Kidney epithelial cell (primary cell): ENCODE measurements at regions not wholly inside any gene's neighbourhood (a gene's known extent, or its start where the extent isn't known, plus 50 kb on each side); places are given as distances from the start of the nearest gene placed in this dataset.

Source experiments
- DNase-seq: peaks from one replicate; pipeline ENCODE4 v3.0.0-alpha.2; 2010; ENCODE audit warnings: low read depth
- H3K27me3 ChIP-seq: 2 replicates; pipeline ENCODE4 v1.6.0; 2011; ENCODE audit warnings: low read length; ENCODE audit not compliant: control insufficient read depth, insufficient read depth
- H3K36me3 ChIP-seq: 2 replicates; pipeline ENCODE4 v1.5.1; 2011; ENCODE audit warnings: low read length; ENCODE audit not compliant: control insufficient read depth, insufficient read depth
- H3K4me3 ChIP-seq: 2 replicates; pipeline ENCODE4 v1.5.1; 2011; ENCODE audit warnings: low read depth, mild to moderate bottlenecking, control low read depth, low read length
- TF ChIP-seq, protein P1 (sequence below): IDR thresholded peaks from 2 replicates; pipeline ENCODE4 v1.5.1; 2011; ENCODE audit warnings: mild to moderate bottlenecking, moderate library complexity, low read length, control low read depth, inconsistent platforms; ENCODE audit not compliant: insufficient read depth, poor library complexity, severe bottlenecking

GRCh38 chr21:15486460-15487195 is 243.2 kb upstream of the USP25 start:
- no peak for DNase-seq
- Histone ChIP-seq H3K36me3 (no peaks in the 10 kb centered on the region), H3K27me3 (no peaks in the 10 kb centered on the region), H3K4me3 (no peak overlapping the region)
- TF ChIP-seq, protein P1, sequence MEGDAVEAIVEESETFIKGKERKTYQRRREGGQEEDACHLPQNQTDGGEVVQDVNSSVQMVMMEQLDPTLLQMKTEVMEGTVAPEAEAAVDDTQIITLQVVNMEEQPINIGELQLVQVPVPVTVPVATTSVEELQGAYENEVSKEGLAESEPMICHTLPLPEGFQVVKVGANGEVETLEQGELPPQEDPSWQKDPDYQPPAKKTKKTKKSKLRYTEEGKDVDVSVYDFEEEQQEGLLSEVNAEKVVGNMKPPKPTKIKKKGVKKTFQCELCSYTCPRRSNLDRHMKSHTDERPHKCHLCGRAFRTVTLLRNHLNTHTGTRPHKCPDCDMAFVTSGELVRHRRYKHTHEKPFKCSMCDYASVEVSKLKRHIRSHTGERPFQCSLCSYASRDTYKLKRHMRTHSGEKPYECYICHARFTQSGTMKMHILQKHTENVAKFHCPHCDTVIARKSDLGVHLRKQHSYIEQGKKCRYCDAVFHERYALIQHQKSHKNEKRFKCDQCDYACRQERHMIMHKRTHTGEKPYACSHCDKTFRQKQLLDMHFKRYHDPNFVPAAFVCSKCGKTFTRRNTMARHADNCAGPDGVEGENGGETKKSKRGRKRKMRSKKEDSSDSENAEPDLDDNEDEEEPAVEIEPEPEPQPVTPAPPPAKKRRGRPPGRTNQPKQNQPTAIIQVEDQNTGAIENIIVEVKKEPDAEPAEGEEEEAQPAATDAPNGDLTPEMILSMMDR, result no peak

DNA sequence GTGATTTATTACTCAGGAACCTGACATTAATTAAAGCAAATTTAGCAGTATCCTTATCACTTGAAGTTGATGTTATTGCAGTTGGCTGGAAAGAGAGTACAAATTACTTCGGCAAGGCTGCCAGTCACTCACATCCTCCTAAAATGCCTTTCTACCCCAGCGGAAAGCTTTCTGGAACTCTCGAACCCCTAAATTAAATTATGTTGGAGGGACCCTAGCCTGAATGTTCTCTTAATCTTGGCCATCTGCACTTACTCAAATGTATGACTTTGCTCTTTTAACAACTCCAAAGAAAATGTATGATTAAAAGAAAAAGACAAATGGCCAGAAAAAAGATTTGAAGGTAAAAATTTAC is 242.6 kb upstream of the USP25 start:
- no peaks in the 10 kb centered on the region for H3K27me3 ChIP-seq
- H3K36me3 ChIP-seq, result no peaks in the 10 kb centered on the region
- TF ChIP-seq, protein P1, result no peak
- no peak overlapping the region for H3K4me3 ChIP-seq
- no peak for DNase-seq

GRCh38 chr21:15491100-15491499 is 238.7 kb upstream of the USP25 start:
- TF ChIP-seq, protein P1, result no peak
- DNase-seq, result no peak
- no peak overlapping the region for H3K4me3 ChIP-seq
- no peaks in the 10 kb centered on the region for H3K36me3 ChIP-seq
- H3K27me3 ChIP-seq, result no peaks in the 10 kb centered on the region

DNA sequence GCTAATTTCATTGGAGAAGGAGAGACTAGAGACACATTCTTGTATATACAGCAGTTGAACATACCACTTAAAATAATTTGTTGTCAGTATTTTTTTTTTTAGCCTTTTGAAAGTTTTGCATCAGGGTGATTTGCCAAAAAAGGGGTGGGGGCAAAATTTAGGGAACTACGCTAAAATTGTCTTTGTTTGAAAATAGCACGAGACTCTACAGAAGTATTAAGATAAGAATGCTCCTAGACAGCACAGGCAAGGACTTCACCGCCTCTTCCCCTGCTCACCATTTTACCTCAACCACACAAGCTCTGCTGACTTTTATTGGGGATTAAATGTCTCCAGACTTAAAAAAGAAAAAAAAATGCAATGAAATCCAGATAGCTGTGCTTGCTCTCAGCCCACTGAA is 236.1 kb upstream of the USP25 start:
- Histone ChIP-seq H3K27me3 (no peaks in the 10 kb centered on the region), H3K36me3 (no peaks in the 10 kb centered on the region), H3K4me3 (no peak overlapping the region)
- TF ChIP-seq, protein P1, result no peak
- DNase-seq, result no peak

DNA sequence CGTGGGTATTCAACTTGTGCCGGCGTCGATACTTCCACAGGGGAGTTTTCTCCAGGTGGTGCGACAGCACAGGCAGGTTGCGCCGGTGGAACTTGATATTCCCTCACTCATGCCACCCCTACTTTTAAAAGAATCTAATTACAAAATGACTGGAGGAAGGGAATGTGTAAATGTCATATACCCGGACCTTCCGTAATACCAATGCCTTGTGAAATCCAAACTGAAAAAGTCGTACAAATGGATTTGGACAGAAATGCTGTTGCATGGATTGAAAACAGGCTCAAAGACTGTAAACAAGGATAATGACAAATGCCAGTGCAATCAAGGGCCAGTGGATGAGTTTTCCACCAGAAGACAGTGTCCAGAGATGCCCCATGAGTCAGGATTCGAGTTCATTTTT is 235.3 kb upstream of the USP25 start:
- no peaks in the 10 kb centered on the region for H3K27me3 ChIP-seq
- no peak overlapping the region for H3K4me3 ChIP-seq
- no peaks in the 10 kb centered on the region for H3K36me3 ChIP-seq
- TF ChIP-seq, protein P1, result no peak
- DNase-seq, result no peak

- H3K27me3 ChIP-seq, result no peaks in the 10 kb centered on the region
- TF ChIP-seq, protein P1, result no peak
- H3K4me3 ChIP-seq, result no peak overlapping the region
- DNase-seq, result no peak
- no peaks in the 10 kb centered on the region for H3K36me3 ChIP-seq
These were observed 233.8 kb upstream of the USP25 start for GRCh38 chr21:15495965-15496364.
